ENCODE measurements at regions not wholly inside any gene's neighbourhood (a gene's known extent, or its start where the extent isn't known, plus 50 kb on each side); places are given as distances from the start of the nearest gene placed in this dataset.

GRCh38 chr11:128299132-128299726 lies 288.1 kb downstream of the ETS1 start:
- no peak for DNase-seq (ENCODE audit: low spot score)

GRCh38 chr11:128298271-128298670 lies 289.1 kb downstream of the ETS1 start:
- no peak for DNase-seq (ENCODE audit: low spot score)

- DNase-seq (ENCODE audit: low spot score), result no peak
Measured at GRCh38 chr11:128297805-128298204, 289.6 kb downstream of the ETS1 start.

- DNase-seq (ENCODE audit: low spot score), result no peak
Measured at GRCh38 chr11:128297091-128297651, 290.2 kb downstream of the ETS1 start.

- DNase-seq (ENCODE audit: low spot score), result no peak
Measured at GRCh38 chr11:128294671-128295050, 292.7 kb downstream of the ETS1 start.

GRCh38 chr11:128294001-128294670 lies 293.2 kb downstream of the ETS1 start:
- DNase-seq (ENCODE audit: low spot score), result no peak

- no peak for DNase-seq (ENCODE audit: low spot score)
Measured at GRCh38 chr11:128291835-128292234, 295.5 kb downstream of the ETS1 start.

- no peak for DNase-seq (ENCODE audit: low spot score)
Measured at GRCh38 chr11:128291007-128291406, 296.4 kb downstream of the ETS1 start.

- DNase-seq (ENCODE audit: low spot score), result peak; percentile 80
Measured at GRCh38 chr11:128290106-128290840, 297.1 kb downstream of the ETS1 start.

GRCh38 chr11:128289048-128289447 lies 298.3 kb downstream of the ETS1 start:
- no peak for DNase-seq (ENCODE audit: low spot score)

GRCh38 chr11:128288368-128288767 lies 299.0 kb downstream of the ETS1 start:
- DNase-seq (ENCODE audit: low spot score), result no peak

- no peak for DNase-seq (ENCODE audit: low spot score)
Measured at GRCh38 chr11:128285321-128285720, 302.0 kb downstream of the ETS1 start.

GRCh38 chr11:128284634-128285033 lies 302.7 kb downstream of the ETS1 start:
- no peak for DNase-seq (ENCODE audit: low spot score)

- DNase-seq (ENCODE audit: low spot score), result no peak
Measured at GRCh38 chr11:128283451-128283850, 303.9 kb downstream of the ETS1 start.

- no peak for DNase-seq (ENCODE audit: low spot score)
Measured at GRCh38 chr11:128282053-128282452, 305.3 kb downstream of the ETS1 start.

- no peak for DNase-seq (ENCODE audit: low spot score)
Measured at GRCh38 chr11:128279866-128280265, 307.5 kb downstream of the ETS1 start.

- no peak for DNase-seq (ENCODE audit: low spot score)
Measured at GRCh38 chr11:128273736-128274135, 313.6 kb downstream of the ETS1 start.

GRCh38 chr11:128271401-128271800 lies 316.0 kb downstream of the ETS1 start:
- DNase-seq (ENCODE audit: low spot score), result no peak

- no peak for DNase-seq (ENCODE audit: low spot score)
Measured at GRCh38 chr11:128269466-128269865, 317.9 kb downstream of the ETS1 start.

GRCh38 chr11:128266893-128267292 lies 320.5 kb downstream of the ETS1 start:
- no peak for DNase-seq (ENCODE audit: low spot score)

- no peak for DNase-seq (ENCODE audit: low spot score)
Measured at GRCh38 chr11:128262463-128263345, 324.7 kb downstream of the ETS1 start.

GRCh38 chr11:128261011-128261421 lies 326.3 kb downstream of the ETS1 start:
- no peak for DNase-seq (ENCODE audit: low spot score)

Measured in AG08396 (cell line).